Loucy (cell line): ENCODE measurements at regions not wholly inside any gene's neighbourhood (a gene's known extent, or its start where the extent isn't known, plus 50 kb on each side); places are given as distances from the start of the nearest gene placed in this dataset.

Source experiments
- CTCF ChIP-seq: fragments of 200-600 bp; sonication (generic); conservative IDR thresholded peaks from 2 replicates; pipeline ENCODE4 v1.5.1; 2014; ENCODE audit warnings: mild to moderate bottlenecking, antibody characterized with exemption, low read length
- EZH2phosphoT487 ChIP-seq: fragments of 200-600 bp; IDR thresholded peaks from 2 replicates; pipeline ENCODE4 v1.6.1; 2018; ENCODE audit warnings: antibody characterized with exemption, mild to moderate bottlenecking, moderate library complexity, borderline replicate concordance

- TF ChIP-seq CTCF (no peak), EZH2phosphoT487 (no peak)
Observed at GRCh38 chr12:98359856-98360255, 155.5 kb upstream of the TMPO start.
